SK-N-SH (cell line): ENCODE measurements at regions not wholly inside any gene's neighbourhood (a gene's known extent, or its start where the extent isn't known, plus 50 kb on each side); places are given as distances from the start of the nearest gene placed in this dataset.

Source experiments
- GABPA ChIP-seq: IDR thresholded peaks from 2 replicates; pipeline ENCODE4 v1.4.0; 2012; ENCODE audit warnings: low read depth, mild to moderate bottlenecking
- NFIC ChIP-seq: IDR thresholded peaks from 2 replicates; pipeline ENCODE4 v1.4.0; 2012; ENCODE audit warnings: borderline replicate concordance
- POLR2AphosphoS5 ChIP-seq: IDR thresholded peaks from 2 replicates; pipeline ENCODE4 v1.6.1; 2012; ENCODE audit warnings: low read depth, low read length
- RAD21 ChIP-seq: IDR thresholded peaks from 2 replicates; pipeline ENCODE4 v1.6.1; 2012; ENCODE audit warnings: mild to moderate bottlenecking, low read length
- SIN3A ChIP-seq: IDR thresholded peaks from 2 replicates; pipeline ENCODE4 v1.6.1; 2012; ENCODE audit warnings: low read depth, mild to moderate bottlenecking, low read length, moderate library complexity, borderline replicate concordance
- TF ChIP-seq, protein P1 (sequence below): fragments of 200-600 bp; sonication (generic); IDR thresholded peaks from 2 replicates; pipeline ENCODE4 v1.6.1; 2017; ENCODE audit warnings: antibody characterized with exemption, mild to moderate bottlenecking, moderate library complexity

DNA sequence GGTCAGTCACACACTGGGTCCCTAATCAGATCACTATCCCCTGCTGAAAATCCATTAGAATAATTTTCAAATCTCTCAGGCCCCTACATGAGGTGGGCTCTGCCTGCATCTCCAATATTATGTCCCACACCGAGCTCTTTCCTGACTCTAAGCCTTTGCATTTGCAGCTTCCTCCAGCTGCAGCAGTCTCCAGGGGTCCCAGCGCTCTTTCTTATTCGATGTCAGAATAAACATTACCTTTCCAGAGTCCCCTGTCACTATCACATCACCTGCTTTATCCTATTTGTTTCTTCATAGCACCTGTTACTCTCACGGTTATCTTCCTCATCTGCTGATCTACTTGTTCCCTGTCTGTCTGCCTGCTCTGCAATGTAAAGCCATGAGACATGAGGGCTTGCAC is 57.3 kb upstream of the MON1B start:
- TF ChIP-seq GABPA (no peak), NFIC (no peak), POLR2AphosphoS5 (no peak), RAD21 (no peak), SIN3A (no peak)
- TF ChIP-seq, protein P1, sequence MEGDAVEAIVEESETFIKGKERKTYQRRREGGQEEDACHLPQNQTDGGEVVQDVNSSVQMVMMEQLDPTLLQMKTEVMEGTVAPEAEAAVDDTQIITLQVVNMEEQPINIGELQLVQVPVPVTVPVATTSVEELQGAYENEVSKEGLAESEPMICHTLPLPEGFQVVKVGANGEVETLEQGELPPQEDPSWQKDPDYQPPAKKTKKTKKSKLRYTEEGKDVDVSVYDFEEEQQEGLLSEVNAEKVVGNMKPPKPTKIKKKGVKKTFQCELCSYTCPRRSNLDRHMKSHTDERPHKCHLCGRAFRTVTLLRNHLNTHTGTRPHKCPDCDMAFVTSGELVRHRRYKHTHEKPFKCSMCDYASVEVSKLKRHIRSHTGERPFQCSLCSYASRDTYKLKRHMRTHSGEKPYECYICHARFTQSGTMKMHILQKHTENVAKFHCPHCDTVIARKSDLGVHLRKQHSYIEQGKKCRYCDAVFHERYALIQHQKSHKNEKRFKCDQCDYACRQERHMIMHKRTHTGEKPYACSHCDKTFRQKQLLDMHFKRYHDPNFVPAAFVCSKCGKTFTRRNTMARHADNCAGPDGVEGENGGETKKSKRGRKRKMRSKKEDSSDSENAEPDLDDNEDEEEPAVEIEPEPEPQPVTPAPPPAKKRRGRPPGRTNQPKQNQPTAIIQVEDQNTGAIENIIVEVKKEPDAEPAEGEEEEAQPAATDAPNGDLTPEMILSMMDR = no peak
